NCI-H2171 (cell line): ENCODE measurements at regions not wholly inside any gene's neighbourhood (a gene's known extent, or its start where the extent isn't known, plus 50 kb on each side); places are given as distances from the start of the nearest gene placed in this dataset.

ENCODE experiments used
- DNase-seq: peaks from one replicate; lab custom pipeline; 2025; lab: John Stamatoyannopoulos, UW

GRCh38 chr5:6920628-6921256 is 207.5 kb downstream of the TENT4A start:
- no peak for DNase-seq

GRCh38 chr5:6926491-6927038 is 213.3 kb downstream of the TENT4A start:
- DNase-seq, result no peak

- no peak for DNase-seq
These were observed 222.8 kb downstream of the TENT4A start for GRCh38 chr5:6936031-6936430.

GRCh38 chr5:6937677-6938076 is 224.4 kb downstream of the TENT4A start:
- no peak for DNase-seq

- DNase-seq, result no peak
These were observed 228.4 kb downstream of the TENT4A start for GRCh38 chr5:6941631-6942030.

GRCh38 chr5:6943197-6944112 is 230.2 kb downstream of the TENT4A start:
- DNase-seq, result no peak

GRCh38 chr5:6948562-6948961 is 235.3 kb downstream of the TENT4A start:
- no peak for DNase-seq

- DNase-seq, result no peak
These were observed 236.0 kb downstream of the TENT4A start for GRCh38 chr5:6949230-6949629.

GRCh38 chr5:6950250-6950649 is 237.0 kb downstream of the TENT4A start:
- DNase-seq, result no peak

- DNase-seq, result no peak
These were observed 237.6 kb downstream of the TENT4A start for GRCh38 chr5:6950860-6951259.

GRCh38 chr5:6961123-6961522 is 247.9 kb downstream of the TENT4A start:
- no peak for DNase-seq

- DNase-seq, result no peak
These were observed 248.8 kb downstream of the TENT4A start for GRCh38 chr5:6961837-6962635.

- no peak for DNase-seq
These were observed 263.7 kb downstream of the TENT4A start for GRCh38 chr5:6976971-6977370.

GRCh38 chr5:6979061-6979460 is 265.8 kb downstream of the TENT4A start:
- DNase-seq, result no peak

- DNase-seq, result no peak
These were observed 276.0 kb downstream of the TENT4A start for GRCh38 chr5:6989230-6989629.

- no peak for DNase-seq
These were observed 280.9 kb downstream of the TENT4A start for GRCh38 chr5:6994097-6994496.

GRCh38 chr5:6995115-6995514 is 281.9 kb downstream of the TENT4A start:
- no peak for DNase-seq

GRCh38 chr5:7000310-7000709 is 287.1 kb downstream of the TENT4A start:
- no peak for DNase-seq

GRCh38 chr5:7010591-7010990 is 297.4 kb downstream of the TENT4A start:
- no peak for DNase-seq

- DNase-seq, result no peak
These were observed 298.8 kb downstream of the TENT4A start for GRCh38 chr5:7012057-7012456.

GRCh38 chr5:7014611-7015010 is 301.4 kb downstream of the TENT4A start:
- DNase-seq, result no peak

- DNase-seq, result no peak
These were observed 302.5 kb downstream of the TENT4A start for GRCh38 chr5:7015586-7016256.
